Stimulated activated CD8-positive, alpha-beta memory T cell treated with anti-CD3 and anti-CD28 coated beads, Interleukin-2, amount 100 ng/mL, for 48 hours (primary cell): ENCODE measurements at regions not wholly inside any gene's neighbourhood (a gene's known extent, or its start where the extent isn't known, plus 50 kb on each side); places are given as distances from the start of the nearest gene placed in this dataset.
"Not testable (repeated sequence)": the region's sequence is repeated elsewhere in the genome, so short reads cannot be mapped to it uniquely, and the experiment has no call there.

Experiments
- DNase-seq, 2 donors: peaks; one replicate each; pipeline ENCODE4 v3.0.0-alpha.2; 2020; ENCODE audit warnings: low read depth in 2 of 2

DNA sequence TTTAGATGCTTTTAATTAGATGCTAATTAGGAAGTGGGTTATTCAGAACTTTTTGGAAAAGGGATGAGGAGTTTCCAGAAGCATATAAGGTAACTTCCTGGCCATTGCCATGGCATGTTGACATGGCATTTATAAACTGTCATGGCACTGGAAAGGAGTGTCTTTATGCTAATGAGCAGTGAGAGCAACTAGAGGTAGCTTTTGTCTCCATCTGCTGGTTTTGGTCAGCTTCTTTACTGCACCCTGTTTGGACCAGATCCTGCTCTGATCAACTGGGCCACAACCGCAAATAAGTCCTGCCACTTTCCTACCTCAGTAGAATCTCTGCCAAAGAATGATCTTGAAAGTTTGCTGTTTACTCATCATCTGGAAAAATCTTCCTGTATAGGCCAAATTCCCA lies 193.6 kb downstream of the FAM72C start:
- DNase-seq: not testable (repeated sequence)

DNA sequence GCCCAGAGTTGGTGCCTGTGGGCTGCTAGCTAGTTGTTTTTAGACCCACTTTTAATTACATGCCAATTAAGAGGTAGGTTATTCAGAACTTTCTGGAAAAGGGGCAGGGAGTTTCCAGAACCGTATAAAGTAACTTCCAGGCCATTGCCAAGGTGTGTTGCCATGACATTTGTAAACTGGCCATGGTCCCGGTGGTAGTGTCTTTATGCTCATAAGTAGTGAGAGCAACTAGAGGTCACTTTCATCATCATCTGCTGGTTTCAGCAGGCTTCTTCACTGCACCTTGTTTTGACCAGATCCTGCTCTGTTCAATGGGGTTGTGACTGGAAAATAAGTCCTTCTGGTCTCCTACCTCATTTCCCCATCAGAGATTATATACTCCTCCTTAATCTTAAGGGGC lies 207.0 kb downstream of the FAM72C start:
- DNase-seq: not testable (repeated sequence)

DNA sequence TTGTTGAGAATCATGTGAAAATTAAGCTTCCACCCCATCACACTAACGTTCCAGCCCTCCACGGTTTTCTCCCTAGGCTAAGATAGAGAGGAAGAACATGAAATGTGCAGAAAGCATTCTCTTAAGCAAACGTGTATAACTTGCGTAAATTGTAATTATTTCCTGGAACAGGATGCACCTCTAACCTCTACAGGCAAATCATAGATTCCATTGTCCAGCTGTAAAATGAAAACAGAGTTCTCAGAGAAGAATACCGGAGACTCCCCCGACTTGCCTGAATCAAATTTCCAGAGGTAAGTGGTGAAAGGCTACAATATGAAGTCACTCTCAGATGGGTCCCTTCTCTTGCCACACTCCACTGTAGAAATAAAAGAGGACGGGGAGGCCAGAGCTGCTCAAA lies 211.4 kb downstream of the FAM72C start:
- DNase-seq: not testable (repeated sequence)

DNA sequence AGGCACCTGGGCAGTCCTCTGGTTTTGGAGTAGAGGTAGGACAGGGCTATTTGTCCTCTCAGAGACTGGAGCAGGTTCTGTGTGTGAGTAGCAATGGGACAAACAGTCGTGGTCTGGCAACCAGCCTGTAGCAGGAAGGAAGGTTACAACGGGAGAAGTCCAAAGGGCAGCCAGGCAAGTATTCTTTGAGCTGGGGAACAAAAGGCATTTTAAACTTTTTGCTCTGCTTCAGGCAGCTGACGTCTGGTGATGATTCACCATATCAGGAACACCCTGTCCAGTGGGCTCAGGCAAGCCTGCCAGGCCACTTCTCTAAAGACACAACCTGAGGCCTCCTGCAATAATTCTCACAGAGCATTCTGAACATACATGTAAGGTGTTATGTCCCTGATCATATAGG lies 215.8 kb downstream of the FAM72C start:
- DNase-seq: not testable (repeated sequence)

DNA sequence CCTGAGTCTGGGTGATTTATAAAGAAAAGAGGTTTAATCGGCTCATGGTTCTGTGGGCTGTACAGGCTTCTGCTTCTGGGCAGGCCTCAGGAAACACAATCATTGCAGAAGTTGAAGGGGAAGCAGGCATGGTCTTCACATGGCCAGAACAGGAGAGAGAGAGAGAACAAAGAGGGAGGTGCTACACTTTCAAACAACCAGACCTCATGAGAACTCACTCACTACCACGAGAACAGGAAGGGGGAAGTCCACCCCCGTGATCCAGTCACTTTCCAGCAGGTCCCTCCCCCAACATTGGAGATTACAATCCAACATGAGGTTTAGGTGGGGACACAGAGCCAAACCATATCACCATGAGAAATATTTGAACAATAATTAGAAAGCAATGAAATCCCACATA lies 222.9 kb downstream of the FAM72C start:
- no peak for DNase-seq

DNA sequence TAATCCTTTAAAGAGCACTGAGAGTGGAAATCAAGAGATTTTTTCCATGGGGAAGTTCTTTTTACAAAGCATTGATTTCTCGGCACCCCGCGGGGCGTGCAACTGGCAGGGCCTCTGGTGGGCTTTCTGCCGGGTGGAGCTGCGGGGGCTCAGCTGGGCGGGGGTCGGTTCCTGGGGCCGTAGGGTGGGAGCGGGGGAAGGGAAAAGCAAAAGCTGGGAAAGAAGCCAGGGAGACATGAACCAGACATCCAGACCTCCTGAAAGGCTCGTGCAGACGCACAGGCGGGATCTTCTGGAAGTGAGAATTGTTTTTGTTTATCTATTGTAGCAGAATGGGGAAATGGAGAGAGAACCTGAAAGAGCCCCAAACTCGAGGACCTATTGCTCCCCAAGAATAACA lies 235.2 kb downstream of the FAM72C start:
- DNase-seq: no peak

DNA sequence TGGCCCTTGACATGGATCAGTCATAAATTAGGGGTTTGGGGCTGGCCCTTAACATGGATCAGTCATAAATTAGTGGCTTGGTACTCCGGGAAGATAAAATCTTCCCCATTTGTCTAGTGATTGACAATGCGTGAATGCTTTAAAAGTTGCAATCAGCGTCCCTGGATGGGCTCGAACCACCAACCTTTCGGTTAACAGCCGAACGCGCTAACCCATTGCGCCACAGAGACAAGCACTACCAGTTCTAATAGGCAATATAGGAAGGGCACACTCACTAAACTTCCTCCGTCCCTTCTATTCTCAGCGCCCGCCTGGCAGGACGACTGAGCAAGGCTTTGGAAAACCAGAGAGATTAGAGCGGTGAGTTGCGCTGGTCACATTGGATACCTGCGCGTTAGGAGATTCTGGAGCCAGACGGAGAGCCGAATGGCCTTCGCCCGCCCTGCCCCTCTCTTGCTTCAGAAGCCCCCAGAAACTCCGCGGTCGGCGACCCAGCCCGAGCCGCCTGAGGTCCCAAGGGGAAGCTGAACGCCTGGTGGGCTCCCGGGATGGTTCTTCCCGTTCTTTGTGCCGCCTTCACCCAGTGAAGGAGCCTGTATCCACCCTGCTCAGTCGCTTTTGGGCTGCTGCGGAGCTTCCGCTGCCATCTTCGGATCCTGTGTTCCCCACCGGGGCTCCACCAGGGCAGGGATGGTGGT lies 235.9 kb downstream of the FAM72C start:
- DNase-seq: no peak

DNA sequence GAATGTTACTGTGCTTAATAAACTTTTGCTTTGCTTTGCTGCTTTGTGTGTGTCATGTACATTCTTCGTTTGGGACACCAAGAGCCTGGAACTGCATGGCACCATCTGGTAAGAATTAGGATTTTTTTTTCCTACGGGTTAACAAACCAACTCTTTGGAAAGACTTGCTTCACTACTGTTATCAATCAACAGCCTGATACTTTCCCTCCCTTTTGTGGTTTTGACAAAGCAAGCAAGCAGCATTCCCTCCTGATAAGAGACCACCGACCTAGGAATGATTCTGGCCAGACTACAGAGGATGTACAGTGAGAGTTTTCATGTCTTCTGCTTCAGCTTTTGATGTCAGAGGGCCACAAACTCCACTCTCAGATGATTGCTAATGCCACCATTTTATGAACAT lies 237.5 kb downstream of the FAM72C start:
- DNase-seq: not testable (repeated sequence)

DNA sequence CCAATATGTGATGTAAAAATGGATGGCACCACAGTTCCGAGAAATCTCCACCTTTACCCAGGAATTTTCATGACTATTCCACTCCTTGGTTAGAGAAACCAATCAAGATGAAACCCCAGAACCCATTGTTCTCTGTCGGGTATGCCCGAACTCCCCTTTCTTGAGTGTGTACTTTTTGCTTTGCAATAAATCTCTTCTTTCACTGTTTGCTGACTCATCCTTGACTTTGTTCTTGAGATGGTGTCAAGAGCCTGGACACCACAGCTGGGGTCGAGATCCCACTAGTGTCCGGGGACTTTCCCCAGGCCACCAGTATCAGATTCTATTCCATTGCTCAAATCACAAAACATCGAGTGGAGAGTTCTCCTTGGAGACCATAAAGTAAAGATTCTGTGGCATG lies 240.9 kb downstream of the FAM72C start:
- not testable (repeated sequence) for DNase-seq

DNA sequence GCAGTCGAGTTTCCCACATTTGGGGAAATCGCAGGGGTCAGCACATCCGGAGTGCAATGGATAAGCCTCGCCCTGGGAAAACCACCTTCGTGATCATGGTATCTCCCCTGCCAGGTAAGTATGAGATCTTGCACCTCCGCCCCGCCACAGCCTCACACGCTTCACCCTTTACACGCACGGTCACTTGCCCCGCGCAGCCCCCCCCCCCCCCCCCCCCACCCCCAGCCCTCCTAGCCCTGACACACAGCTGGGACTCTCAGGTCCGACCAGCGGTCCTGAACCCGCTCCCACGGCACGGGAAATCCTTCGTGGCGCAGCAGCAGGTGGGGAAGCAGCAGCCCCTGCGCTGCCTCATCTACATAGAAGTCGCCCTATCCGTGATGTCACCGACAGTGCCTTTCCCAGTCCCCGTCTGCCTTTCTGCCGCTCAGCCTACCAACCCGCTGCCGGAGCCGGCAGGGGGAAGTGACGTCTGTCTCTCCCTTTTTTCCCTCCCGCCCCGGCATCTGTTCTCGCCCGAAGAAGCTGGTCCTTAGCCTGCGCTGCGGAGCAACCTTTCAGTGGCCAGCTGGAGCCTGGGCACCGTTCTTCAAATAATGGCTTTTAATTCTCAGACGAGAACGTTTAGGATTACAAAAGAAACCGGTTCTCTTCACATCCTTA lies 242.2 kb downstream of the FAM72C start:
- DNase-seq: peak in 1 of 2 donors; percentile 23

DNA sequence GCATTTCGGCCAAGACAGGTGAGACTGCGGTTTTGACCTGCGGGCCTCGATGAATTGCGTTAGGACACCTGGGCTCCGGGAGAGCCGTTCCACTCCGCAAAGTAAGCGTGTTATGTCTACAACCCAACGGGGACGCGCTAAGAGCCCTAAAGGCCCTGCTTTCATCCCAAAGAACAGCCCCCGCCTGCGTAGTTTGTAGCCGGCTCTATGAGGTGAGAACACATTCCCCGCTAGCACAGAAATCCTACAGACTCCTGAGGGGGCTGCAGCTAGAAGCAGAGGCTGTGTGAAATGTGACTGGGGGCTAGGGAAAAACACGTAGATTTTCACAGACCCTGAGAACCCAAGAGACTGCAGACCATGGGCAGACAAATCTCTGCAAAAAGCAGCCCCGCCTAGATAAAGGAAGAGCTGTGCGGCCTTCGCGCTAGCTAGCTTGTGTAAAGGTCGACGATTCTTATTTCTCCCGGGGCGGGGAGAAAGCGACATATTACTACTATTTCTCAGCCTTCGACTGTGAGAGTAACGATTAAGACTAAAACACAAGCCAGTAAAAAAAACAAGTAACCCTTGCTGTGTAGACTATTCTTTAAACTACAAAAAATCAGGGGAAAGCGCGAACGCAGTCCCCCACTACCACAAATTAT lies 242.9 kb downstream of the FAM72C start:
- not testable (repeated sequence) for DNase-seq

DNA sequence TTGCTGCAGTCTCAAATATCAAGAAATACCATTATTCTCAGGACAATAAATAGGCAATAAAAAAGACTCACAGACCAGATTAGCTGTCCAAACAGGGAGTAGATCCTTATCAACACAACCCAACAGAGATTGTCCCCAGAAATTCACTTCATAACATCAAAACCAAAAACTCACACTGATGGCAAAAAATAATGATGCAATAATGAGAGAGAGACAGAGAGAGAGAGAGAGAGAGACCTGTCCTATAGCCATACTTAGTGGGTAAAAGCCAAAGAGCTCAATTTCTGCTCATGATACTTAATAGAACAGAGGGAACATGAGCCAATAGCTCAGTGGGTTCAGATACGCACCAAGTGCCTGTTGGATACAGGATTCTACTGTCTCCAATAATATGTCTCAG lies 244.5 kb downstream of the FAM72C start:
- no peak for DNase-seq

DNA sequence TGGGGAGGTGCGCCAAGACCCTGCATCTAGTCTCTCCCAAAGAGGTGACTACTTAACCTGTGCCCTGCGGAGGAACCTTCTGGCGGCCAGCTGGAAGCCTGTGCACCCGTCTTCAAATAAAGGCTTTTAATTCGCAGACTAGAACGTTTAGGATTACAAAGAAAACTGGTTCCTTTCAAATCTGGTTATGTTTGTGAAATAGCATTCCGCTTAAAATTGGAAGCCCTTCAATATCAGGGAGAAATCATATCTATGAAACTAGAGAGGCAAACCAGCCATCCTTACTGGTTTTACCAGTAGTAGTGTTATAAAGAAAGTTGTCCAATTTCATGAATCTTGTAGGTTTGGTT lies 250.8 kb downstream of the FAM72C start:
- no peak for DNase-seq

DNA sequence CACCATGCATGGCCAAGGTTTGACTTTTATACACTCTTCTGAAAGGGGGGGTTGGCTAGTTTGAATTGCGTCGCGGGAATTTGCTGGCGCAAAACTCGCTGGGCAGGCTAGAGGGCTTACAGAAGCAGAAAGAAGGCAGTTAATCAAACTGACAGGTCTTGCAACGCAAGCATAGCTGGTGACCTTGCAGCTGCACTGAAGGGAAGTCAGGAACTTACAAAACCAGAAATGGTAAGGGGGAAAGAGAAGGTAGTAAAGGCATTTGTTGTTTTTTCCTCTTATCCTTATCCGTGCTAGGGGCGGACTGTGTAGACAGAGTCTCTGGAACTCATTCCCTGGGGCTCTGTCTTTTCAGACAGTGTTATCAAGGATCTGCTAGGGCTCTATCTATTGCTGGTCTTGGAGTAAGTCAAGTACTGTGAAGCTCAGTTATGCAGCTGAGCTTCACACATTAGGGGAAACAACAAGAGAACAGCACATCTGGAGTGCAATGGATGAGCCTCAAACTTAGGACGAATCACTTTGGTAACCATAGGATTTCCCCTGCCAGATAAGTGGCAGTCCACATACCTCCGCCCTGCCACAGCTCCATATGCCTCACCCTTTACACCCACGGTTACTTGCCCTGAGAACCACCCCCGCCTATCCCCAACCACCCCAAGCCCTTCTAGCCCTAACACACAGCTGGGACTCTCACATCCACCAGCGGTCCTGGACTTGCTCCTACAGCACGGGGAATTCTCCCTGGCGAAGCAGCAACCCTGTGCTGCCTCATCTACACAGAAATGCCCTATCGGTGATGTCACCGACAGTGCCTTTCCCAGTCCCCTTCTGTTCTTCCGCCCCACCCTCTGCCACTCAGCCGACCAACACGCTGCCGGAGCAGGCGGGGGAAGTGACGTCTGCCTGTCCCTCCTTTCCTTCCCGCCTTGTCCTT lies 251.4 kb downstream of the FAM72C start:
- peak in 1 of 2 donors; percentile 6 for DNase-seq

DNA sequence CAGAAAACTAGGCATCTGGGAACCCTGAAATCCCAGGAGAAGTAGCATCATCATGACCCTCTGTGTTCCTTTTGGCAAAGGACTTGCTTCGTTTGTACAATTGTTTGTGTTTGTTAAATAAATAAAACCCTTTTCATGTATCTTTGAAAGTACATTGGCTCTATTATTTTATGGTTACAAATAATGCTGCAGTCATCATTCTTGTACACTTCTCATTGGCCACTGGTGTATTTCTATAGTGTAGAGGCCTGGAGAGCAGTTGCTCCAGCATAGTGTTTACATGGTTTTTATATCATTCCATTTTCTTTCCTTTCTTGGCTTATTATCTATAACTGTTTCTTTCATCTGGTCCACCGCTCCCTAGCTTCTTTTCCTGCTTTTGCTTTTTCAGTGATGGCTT lies 253.3 kb downstream of the FAM72C start:
- DNase-seq: no peak

DNA sequence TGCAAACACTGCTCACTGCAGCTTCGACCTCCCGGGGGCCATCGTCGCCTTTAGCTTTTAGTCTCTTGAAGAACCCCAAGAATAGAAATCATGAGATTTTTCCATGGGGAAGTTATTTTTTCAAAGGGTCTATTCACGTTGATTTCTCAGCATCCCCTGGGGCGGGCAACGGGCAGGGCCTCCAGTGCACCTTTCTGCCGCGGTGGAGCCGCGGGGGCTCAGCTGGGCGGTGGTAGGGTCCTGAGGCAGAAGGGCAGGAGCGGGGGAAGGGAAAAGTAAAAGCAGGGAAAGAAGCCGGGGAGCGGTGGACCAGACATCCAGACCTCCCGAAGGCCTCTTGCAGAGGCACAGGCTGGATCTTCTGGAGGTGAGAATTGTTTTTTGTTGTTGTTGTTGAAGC lies 253.8 kb downstream of the FAM72C start:
- no peak for DNase-seq

DNA sequence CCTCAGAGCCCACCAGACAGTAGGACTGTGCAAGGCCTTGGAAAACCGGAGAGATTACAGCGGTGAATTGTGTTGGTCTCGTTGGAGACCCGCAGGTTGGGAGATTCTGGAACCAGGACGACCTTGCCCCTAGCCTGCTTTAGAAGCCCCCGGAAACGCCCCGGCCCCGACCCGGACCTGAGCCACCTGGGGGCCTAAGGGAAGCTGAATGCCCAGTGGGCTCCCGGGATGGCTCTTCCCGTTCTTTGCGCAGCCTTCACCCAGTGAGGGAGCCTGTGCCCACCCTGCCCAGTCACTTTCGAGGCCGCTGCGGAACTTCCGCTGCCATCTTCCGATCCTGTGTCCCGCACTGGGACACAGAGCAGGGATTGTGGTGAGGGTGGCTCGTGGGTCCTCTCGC lies 254.4 kb downstream of the FAM72C start:
- no peak for DNase-seq

DNA sequence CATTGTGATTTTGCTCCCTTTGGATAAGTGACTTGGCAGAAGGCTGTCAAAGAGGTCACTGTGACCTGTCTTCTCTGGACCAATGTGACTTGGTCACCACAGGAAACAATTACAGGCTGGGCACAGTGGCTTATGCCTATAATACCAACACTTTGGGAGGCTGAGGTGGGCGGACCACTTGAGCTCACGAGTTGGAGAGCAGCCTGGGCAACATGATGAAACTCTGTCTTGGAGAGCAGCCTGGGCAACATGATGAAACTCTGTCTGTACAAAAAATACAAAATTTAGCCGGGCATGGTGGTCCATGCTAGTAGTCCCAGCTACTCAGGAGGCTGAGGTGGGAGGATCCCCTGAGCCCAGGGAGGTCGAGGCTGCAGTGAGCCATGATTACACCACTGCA lies 256.9 kb downstream of the FAM72C start:
- not testable (repeated sequence) for DNase-seq

DNA sequence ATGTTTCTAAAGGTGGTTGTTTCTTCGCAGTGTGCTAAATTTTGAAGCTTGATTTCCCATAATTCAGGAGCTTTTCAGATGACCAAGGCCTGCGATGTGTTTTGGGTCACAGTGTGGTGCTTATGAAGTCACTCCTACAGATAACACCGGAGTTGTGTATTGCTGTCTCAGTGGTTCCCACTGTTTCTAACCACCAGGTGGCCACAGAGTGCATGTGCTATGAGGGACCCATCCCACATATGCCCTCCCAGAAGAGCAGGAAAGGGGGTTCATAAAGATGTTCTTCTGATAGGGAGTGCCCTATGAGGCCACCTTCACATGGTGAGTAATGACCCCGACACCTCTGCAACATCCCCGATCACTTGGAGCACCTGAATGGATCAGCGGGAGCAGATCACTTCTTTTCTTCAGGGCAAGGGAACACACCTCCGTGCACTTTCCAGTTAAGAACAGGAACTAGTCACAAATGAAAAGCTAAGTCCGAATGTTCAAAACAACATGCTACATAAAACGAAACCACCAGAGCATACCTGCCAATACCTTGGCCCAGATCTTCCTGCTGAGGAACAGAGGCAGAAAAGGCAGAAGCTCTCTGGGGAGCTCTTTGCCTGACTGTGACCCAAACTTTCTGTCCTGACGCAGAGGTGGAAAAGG lies 262.1 kb downstream of the FAM72C start:
- DNase-seq: not testable (repeated sequence)

DNA sequence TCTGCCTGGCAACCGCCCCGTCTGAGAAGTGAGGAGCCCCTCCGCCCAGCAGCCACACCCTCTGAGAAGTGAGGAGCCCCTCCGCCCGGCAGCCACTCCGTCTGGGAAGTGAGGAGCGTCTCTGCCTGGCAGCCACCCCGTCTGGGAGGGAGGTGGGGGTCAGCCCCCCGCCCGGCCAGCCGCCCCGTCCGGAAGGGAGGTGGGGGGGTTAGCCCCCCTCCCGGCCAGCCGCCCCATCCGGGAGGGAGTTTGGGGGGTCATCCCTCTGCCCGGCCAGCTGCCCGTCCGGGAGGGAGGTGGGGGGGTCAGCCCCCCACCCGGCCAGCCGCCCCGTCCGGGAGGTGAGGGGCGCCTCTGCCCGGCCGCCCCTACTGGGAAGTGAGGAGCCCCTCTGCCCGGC lies 269.0 kb downstream of the FAM72C start:
- not testable (repeated sequence) for DNase-seq

DNA sequence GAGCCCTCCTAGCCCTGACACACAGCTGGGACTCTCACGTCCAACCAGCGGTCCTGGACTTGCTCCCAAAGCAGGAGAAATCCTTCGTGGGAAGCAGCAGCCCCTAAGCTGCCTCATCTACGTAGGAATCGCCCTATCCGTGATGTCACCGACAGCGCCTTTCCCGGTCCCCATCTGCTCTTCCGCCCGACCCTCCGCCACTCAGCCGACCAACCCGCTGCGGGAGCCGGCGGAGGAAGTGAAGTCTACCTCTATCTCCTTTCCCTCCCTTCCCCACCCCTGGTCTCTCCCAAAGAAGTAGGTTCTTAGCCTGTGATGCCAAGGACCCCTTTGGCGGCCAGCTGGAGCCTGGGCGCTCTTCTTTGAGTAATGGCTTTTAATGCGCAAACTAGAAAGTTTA lies 272.1 kb downstream of the FAM72C start:
- DNase-seq: no peak

DNA sequence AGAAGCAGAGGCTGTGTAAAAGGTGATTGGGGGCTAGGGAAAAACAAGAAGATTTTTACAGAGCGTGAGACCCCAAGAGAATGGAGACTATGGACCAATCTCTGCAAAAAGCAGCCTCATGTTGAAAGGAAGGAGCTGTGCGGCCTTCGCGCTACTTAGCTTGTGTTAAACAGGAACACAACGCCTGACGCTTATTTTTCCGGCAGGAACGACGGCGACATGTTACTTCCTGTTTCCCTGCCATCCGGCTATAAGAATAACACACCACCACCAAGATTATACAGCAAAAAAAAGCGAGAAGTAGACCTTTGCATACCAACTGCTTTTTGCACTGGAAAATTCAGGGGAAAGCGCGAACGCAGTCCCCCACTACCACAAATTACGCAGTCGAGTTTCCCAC lies 272.7 kb downstream of the FAM72C start:
- no peak for DNase-seq
